ENCODE measurements at regions not wholly inside any gene's neighbourhood (a gene's known extent, or its start where the extent isn't known, plus 50 kb on each side); places are given as distances from the start of the nearest gene placed in this dataset.

DNA sequence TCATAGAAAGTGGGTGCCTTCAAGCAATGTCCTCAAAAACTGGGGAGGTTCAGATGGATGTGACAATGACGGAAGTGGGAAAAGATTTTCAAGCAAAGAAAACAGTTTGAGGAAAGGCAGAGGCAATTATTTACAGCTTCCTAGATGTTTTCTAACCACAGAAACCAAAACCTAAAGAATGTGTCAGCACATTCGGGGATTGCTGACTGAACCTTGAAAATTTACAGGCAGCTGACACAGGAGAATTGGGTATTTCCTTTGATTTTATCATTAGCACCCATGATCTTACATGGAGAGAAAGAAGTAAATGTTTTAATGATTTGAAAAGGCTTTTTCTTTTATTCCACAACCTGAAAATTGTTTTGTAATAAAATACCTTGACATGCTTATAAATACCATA, 369.0 kb downstream of the ACTL7B start:
- Histone ChIP-seq H3K14ac (ENCODE audit: insufficient read depth, low read length) (no peak overlapping the region), H3K27me3 (ENCODE audit: insufficient read depth, low read length) (no peaks in the 10 kb centered on the region), H2AFZ (ENCODE audit: low read length) (no peak overlapping the region), H3K18ac (ENCODE audit: insufficient read length, low read depth, low read length) (no peak overlapping the region), H3K9me3 (ENCODE audit: control insufficient read depth, low read depth, low read length) (no peaks in the 10 kb centered on the region), H2BK12ac (ENCODE audit: insufficient read length, low read depth, low read length) (no peak overlapping the region), H3K56ac (ENCODE audit: insufficient read length, low read depth, low read length) (no peak overlapping the region), H3K79me1 (ENCODE audit: insufficient read depth, low read depth, low read length, poor library complexity, severe bottlenecking) (no peaks in the 10 kb centered on the region), H3K27ac (ENCODE audit: insufficient read length, low read depth, low read length) (no peak overlapping the region), H4K8ac (replicated peaks; ENCODE audit: insufficient read length, low read depth, low read length) (no peak overlapping the region), H3K23me2 (ENCODE audit: insufficient read length, low read depth, low read length, poor library complexity, severe bottlenecking) (no peaks in the 10 kb centered on the region), H3K79me2 (ENCODE audit: insufficient read depth, low read length) (no peaks in the 10 kb centered on the region), H2BK5ac (ENCODE audit: insufficient read length, low read length) (no peak overlapping the region), H3K4me1 (ENCODE audit: insufficient read depth, low read length) (no peaks in the 10 kb centered on the region), H3K23ac (ENCODE audit: insufficient read length, low read depth, low read length) (no peak overlapping the region), H2AK5ac (ENCODE audit: insufficient read length, low read length) (no peak overlapping the region), H2BK15ac (ENCODE audit: low read depth, low read length) (no peak overlapping the region), H4K5ac (ENCODE audit: insufficient read length, low read depth, low read length) (no peak overlapping the region), H3K4me2 (ENCODE audit: insufficient read depth, insufficient read length, low read length) (no peak overlapping the region), H2BK120ac (ENCODE audit: low read depth, low read length, poor library complexity, severe bottlenecking) (no peak overlapping the region), H3K9ac (ENCODE audit: extremely low read depth, insufficient read length, low read length) (no peak overlapping the region), H2BK20ac (ENCODE audit: low read depth, low read length, poor library complexity, severe bottlenecking) (no peak overlapping the region), H4K20me1 (ENCODE audit: control insufficient read depth, insufficient read depth, insufficient read length) (no peaks in the 10 kb centered on the region), H3T11ph (ENCODE audit: low read length) (no peak overlapping the region), H4K91ac (ENCODE audit: insufficient read length, low read depth, low read length) (no peak overlapping the region), H3K4ac (ENCODE audit: low read depth, low read length) (no peak overlapping the region)
- Mint-ChIP-seq H3K4me3 (no peak overlapping the region), H3K36me3 (ENCODE audit: insufficient read depth in 1 of 3, low read depth in 3 of 3) (no peaks in the 10 kb centered on the region), H3K9me3 (no peaks in the 10 kb centered on the region), H3K4me1 (peaks cover 4 to 6% of the 10 kb centered on the region in 2 experiments; a peak in 2 of 4 replicates), H3K27me3 (ENCODE audit: low read depth) (no peaks in the 10 kb centered on the region), H3K27ac (no peak overlapping the region)
- WGBS (ENCODE audit: extremely low coverage, insufficient read length, low lambda C conversion rate): no CpG with 5 or more reads among the region's 2 CpGs
- TF ChIP-seq, protein P1, sequence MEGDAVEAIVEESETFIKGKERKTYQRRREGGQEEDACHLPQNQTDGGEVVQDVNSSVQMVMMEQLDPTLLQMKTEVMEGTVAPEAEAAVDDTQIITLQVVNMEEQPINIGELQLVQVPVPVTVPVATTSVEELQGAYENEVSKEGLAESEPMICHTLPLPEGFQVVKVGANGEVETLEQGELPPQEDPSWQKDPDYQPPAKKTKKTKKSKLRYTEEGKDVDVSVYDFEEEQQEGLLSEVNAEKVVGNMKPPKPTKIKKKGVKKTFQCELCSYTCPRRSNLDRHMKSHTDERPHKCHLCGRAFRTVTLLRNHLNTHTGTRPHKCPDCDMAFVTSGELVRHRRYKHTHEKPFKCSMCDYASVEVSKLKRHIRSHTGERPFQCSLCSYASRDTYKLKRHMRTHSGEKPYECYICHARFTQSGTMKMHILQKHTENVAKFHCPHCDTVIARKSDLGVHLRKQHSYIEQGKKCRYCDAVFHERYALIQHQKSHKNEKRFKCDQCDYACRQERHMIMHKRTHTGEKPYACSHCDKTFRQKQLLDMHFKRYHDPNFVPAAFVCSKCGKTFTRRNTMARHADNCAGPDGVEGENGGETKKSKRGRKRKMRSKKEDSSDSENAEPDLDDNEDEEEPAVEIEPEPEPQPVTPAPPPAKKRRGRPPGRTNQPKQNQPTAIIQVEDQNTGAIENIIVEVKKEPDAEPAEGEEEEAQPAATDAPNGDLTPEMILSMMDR (conservative IDR thresholded peaks at IDR 0.05): no peak
- no peak for DNase-seq
